GM12878 (cell line): ENCODE measurements at regions not wholly inside any gene's neighbourhood (a gene's known extent, or its start where the extent isn't known, plus 50 kb on each side); places are given as distances from the start of the nearest gene placed in this dataset.

Source experiments
- ATAC-seq: fragments of 200-7000 bp; cut with Tn5 transposase; 3 replicates; pipeline ENCODE4 v1.9.1; 2020; ENCODE audit warnings: mild to moderate bottlenecking, moderate library complexity
- BruUV-seq: library from RNA; stranded (reverse); fragments of 400-500 nt; replicated peaks from 2 replicates; lab custom pipeline; 2021; lab: Mats Ljungman, UMichigan
- CTCF ChIA-PET: fragments of 300-600 bp; sonication (Branson Sonifier 250); formaldehyde crosslinking; extraction: SDS; loops from one replicate; lab custom pipeline; 2021; ENCODE audit warnings: inconsistent platforms; lab: Yijun Ruan, JAX
- POLR2A ChIA-PET: fragments of 350-600 bp; formaldehyde crosslinking; extraction: SDS; loops from one replicate; lab custom pipeline; 2021; ENCODE audit warnings: inconsistent platforms; lab: Charles Lee
- RAD21 ChIA-PET: fragments of 300-600 bp; sonication (Branson Sonifier 250); formaldehyde crosslinking; loops from one replicate; lab custom pipeline; 2023; ENCODE audit warnings: antibody characterized with exemption; ENCODE audit not compliant: unreplicated experiment; lab: Charles Lee
- SMC1A ChIA-PET: fragments of 300-600 bp; sonication (Branson Sonifier 250); formaldehyde crosslinking; loops from one replicate; lab custom pipeline; 2023; ENCODE audit not compliant: unreplicated experiment, uncharacterized antibody; lab: Charles Lee
- DNase-seq: peaks from one replicate; pipeline ENCODE4 v3.0.0-alpha.2; 2011; ENCODE audit warnings: low read depth, low spot score
- FAIRE-seq: peaks from 3 replicates; lab custom pipeline; 2011; peaks lifted over from hg19 to GRCh38; lab: Jason Lieb, UNC
- H2AFZ ChIP-seq: 2 replicates; pipeline ENCODE4 v1.6.0; 2011; ENCODE audit warnings: low read depth, low read length, control low read depth; ENCODE audit not compliant: control insufficient read depth
- H3K27ac ChIP-seq: 2 replicates; pipeline ENCODE4 v1.5.1; 2011; ENCODE audit warnings: control low read depth; ENCODE audit not compliant: control insufficient read depth, insufficient read depth
- H3K27me3 ChIP-seq, 2 experiments: replicated peaks in 1 of 2; 2 replicates each; pipeline versions ENCODE4 v1.6.0 to v1.6.1; 2011; ENCODE audit warnings: low read length in 1 of 2; ENCODE audit not compliant: control insufficient read depth in 2 of 2, insufficient read depth in 2 of 2
- H3K36me3 ChIP-seq, 2 experiments: 2 replicates each; pipeline ENCODE4 v1.5.1; 2011; ENCODE audit warnings: low read length in 1 of 2; ENCODE audit not compliant: control insufficient read depth in 2 of 2, insufficient read depth in 2 of 2
- H3K4me1 ChIP-seq: 2 replicates; pipeline ENCODE4 v1.6.1; 2011; ENCODE audit warnings: mild to moderate bottlenecking, low read length, moderate library complexity, mixed read lengths; ENCODE audit not compliant: control insufficient read depth, insufficient read depth
- H3K4me2 ChIP-seq: 2 replicates; pipeline ENCODE4 v1.6.0; 2011; ENCODE audit warnings: control low read depth; ENCODE audit not compliant: control insufficient read depth, insufficient read depth
- H3K4me3 ChIP-seq: fragments of 200-600 bp; sonication (generic); 2 replicates; pipeline ENCODE4 v1.5.1; 2016
- H3K79me2 ChIP-seq: 2 replicates; pipeline ENCODE4 v1.6.0; 2011; ENCODE audit warnings: low read length; ENCODE audit not compliant: control insufficient read depth, insufficient read depth
- H3K9ac ChIP-seq: 2 replicates; pipeline ENCODE4 v1.8.0; 2011; ENCODE audit warnings: low read length, control low read depth, mixed read lengths; ENCODE audit not compliant: control insufficient read depth, insufficient read depth
- H3K9me3 ChIP-seq: replicated peaks from 3 replicates; pipeline ENCODE4 v1.5.1; 2011; ENCODE audit warnings: mild to moderate bottlenecking, low read length; ENCODE audit not compliant: control insufficient read depth, insufficient read depth
- H4K20me1 ChIP-seq: 2 replicates; pipeline ENCODE4 v1.6.0; 2011; ENCODE audit not compliant: control insufficient read depth, insufficient read depth
- BCLAF1 ChIP-seq: fragments of 450-650 bp; IDR thresholded peaks from 2 replicates; pipeline ENCODE4 v1.6.1; 2017; ENCODE audit warnings: antibody characterized with exemption, mild to moderate bottlenecking, moderate library complexity
- CHD1 ChIP-seq: IDR thresholded peaks from 2 replicates; pipeline ENCODE4 v1.6.1; 2012; ENCODE audit warnings: low read depth, low read length, improper control_type of control experiment
- CHD4 ChIP-seq: fragments of 200-600 bp; sonication (generic); IDR thresholded peaks from 2 replicates; pipeline ENCODE4 v1.6.1; 2016; ENCODE audit warnings: mild to moderate bottlenecking
- ELK1 ChIP-seq: IDR thresholded peaks from 2 replicates; pipeline ENCODE4 v1.6.1; 2012; ENCODE audit warnings: low read depth, low read length, improper control_type of control experiment
- PML ChIP-seq: IDR thresholded peaks from 2 replicates; pipeline ENCODE4 v1.6.1; 2012; ENCODE audit warnings: low read length, inconsistent platforms
- POLR2A ChIP-seq: IDR thresholded peaks from 2 replicates; pipeline ENCODE4 v1.6.1; 2011; ENCODE audit warnings: low read depth, mild to moderate bottlenecking, low read length
- REST ChIP-seq: IDR thresholded peaks from 2 replicates; pipeline ENCODE4 v1.6.1; 2012; ENCODE audit warnings: mild to moderate bottlenecking, low read depth, low read length
- SREBF2 ChIP-seq: IDR thresholded peaks from 2 replicates; pipeline ENCODE4 v1.6.1; 2012; ENCODE audit warnings: mild to moderate bottlenecking, low read length
- SRF ChIP-seq, 2 experiments: IDR thresholded peaks; 2 replicates each; pipeline ENCODE4 v1.6.1; 2011; ENCODE audit warnings: low read depth in 2 of 2, low read length in 2 of 2, mild to moderate bottlenecking in 1 of 2, moderate library complexity in 1 of 2
- TBL1XR1 ChIP-seq: IDR thresholded peaks from 2 replicates; pipeline ENCODE4 v1.6.1; 2012; ENCODE audit warnings: low read depth, low read length, improper control_type of control experiment
- TCF12 ChIP-seq: IDR thresholded peaks from 2 replicates; pipeline ENCODE4 v1.6.1; 2011; ENCODE audit warnings: low read depth, mild to moderate bottlenecking, low read length
- ZNF274 ChIP-seq: IDR thresholded peaks from one replicate; pipeline ENCODE4 v1.8.0; 2011; ENCODE audit not compliant: insufficient read length, insufficient read depth
- WGBS: methylation state at CpG from one replicate; pipeline ENCODE4 v1.1.6; 2016; ENCODE audit warnings: low lambda C conversion rate; ENCODE audit not compliant: insufficient replicate concordance, insufficient coverage; ENCODE audit errors: missing lambda C conversion rate; 5-methylcytosine and 5-hydroxymethylcytosine counted together
- in situ Hi-C: fragments of 300-500 bp; cut with MboI; formaldehyde crosslinking; loops from 9 replicates; pipeline ENCODE4 v1.14.3; 2018; ENCODE audit warnings: mixed read lengths
- intact Hi-C: fragments of 100-400 bp; cut with micrococcal nuclease; formaldehyde crosslinking; loops from one replicate; pipeline ENCODE4 v1.14.2; 2022; ENCODE audit not compliant: unreplicated experiment
- TF ChIP-seq, protein P1 (sequence below): IDR thresholded peaks from 2 replicates; pipeline ENCODE4 v1.6.1; 2012; ENCODE audit warnings: low read depth, low read length, improper control_type of control experiment

DNA sequence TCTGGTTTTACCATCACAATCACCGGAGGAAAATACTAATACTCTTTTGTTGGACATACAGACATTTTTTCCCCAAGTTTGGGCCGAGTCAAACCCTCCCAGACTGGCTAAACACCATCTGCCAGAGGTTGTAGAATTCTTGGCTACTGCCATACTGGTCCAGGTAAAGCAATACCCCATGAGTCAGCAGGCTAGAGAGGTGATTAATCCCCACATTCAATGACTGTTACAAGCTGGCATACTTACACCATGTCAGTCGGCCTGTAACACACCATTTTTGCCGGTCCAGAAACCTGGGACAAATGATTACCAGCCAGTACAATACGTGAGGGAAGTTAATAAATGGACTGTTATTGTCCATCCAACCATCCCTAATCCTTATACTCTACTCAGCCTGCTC lies 923.9 kb upstream of the AMELY start (continued):
- TF ChIP-seq SRF (IDR thresholded peaks at IDR 0.05; ENCODE audit: low read depth in 2 of 2, low read length in 2 of 2) (no peak), SREBF2 (no peak), CHD4 (no peak), TBL1XR1 (no peak), PML (no peak), ZNF274 (no peak), TCF12 (no peak), ELK1 (no peak)
- TF ChIP-seq, protein P1, sequence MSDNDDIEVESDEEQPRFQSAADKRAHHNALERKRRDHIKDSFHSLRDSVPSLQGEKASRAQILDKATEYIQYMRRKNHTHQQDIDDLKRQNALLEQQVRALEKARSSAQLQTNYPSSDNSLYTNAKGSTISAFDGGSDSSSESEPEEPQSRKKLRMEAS = no peak

DNA sequence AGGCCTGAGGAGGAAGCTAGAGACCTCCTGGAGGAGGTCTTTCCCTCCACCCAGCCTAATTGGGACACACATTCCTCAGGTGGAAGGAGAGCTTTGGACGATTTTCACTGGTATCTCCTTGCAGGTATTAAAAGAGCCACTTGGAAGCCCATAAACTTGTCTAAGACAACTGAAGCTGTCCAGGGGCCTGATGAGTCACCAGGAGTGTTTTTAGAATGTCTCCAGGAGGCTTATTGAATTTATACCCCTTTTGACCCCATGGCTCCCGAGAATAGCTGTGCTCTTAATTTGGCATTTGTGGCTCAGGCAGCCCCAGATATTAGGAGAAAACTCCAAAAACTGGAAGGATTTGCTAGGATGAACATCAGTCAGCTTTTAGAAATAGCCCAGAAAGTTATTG lies 922.7 kb upstream of the AMELY start:
- no peak for DNase-seq
- in situ Hi-C loops (no loop called here), intact Hi-C loops (no loop called here)
- BruUV-seq = no TSS peak
- no peaks in the 10 kb centered on the region for H3K79me2 ChIP-seq
- no peak overlapping the region for H3K27ac ChIP-seq
- no peak for FAIRE-seq
- H3K4me1 ChIP-seq = no peaks in the 10 kb centered on the region
- no peaks in the 10 kb centered on the region for H4K20me1 ChIP-seq
- H2AFZ ChIP-seq = no peak overlapping the region
- POLR2A ChIA-PET = no interaction called here
- RAD21 ChIA-PET = no interaction called here
- WGBS = no CpG with 5 or more reads among the region's 2 CpGs
- H3K27me3 ChIP-seq = no peaks in the 10 kb centered on the region
- TF ChIP-seq CHD1 = no peak
- TF ChIP-seq BCLAF1 = no peak
- TF ChIP-seq POLR2A = no peak
- TF ChIP-seq REST = no peak
- no peak overlapping the region for H3K4me2 ChIP-seq
- H3K9me3 ChIP-seq = no peaks in the 10 kb centered on the region
- H3K36me3 ChIP-seq = no peaks in the 10 kb centered on the region
- CTCF ChIA-PET = no interaction called here
- H3K9ac ChIP-seq = no peak overlapping the region
- no peak overlapping the region for H3K4me3 ChIP-seq
- ATAC-seq = no peak
- SMC1A ChIA-PET = no interaction called here
